Gastrocnemius medialis (tissue), 4 donors: ENCODE measurements at regions not wholly inside any gene's neighbourhood (a gene's known extent, or its start where the extent isn't known, plus 50 kb on each side); places are given as distances from the start of the nearest gene placed in this dataset.

Experiments
- ATAC-seq, 2 donors: fragments of 150-250 bp; one replicate each; pipeline ENCODE4 v1.9.1; 2016
- DNase-seq, 2 donors: peaks; one replicate each; pipeline ENCODE4 v3.0.0-alpha.2; 2019
- H3K27ac ChIP-seq, 4 donors: fragments of 200-600 bp; sonication (generic); 1 replicate in 1 of 4; 2 replicates in 3 of 4; pipeline ENCODE4 v1.5.1; 2016 to 2018; ENCODE audit warnings: mild to moderate bottlenecking in 2 of 4, moderate library complexity in 1 of 4
- H3K27me3 ChIP-seq, 3 donors: fragments of 200-600 bp; sonication (generic) in 2 of 3; 1 replicate in 1 of 3; 2 replicates in 2 of 3; pipeline versions ENCODE4 v1.5.1 to v1.6.0; 2016 to 2019; ENCODE audit warnings: mild to moderate bottlenecking in 1 of 3, moderate library complexity in 1 of 3
- H3K36me3 ChIP-seq, 2 donors: fragments of 200-600 bp; sonication (generic) in 1 of 2; one replicate each; pipeline ENCODE4 v1.5.1; 2017 to 2018
- H3K4me1 ChIP-seq, 2 donors: fragments of 200-600 bp; sonication (generic) in 1 of 2; one replicate each; pipeline ENCODE4 v1.5.1; 2016 to 2017; ENCODE audit warnings: mild to moderate bottlenecking in 2 of 2
- H3K4me3 ChIP-seq, 4 donors: fragments of 200-600 bp; sonication (generic) in 3 of 4; 1 replicate in 1 of 4; 2 replicates in 3 of 4; pipeline ENCODE4 v1.5.1; 2016 to 2019; ENCODE audit warnings: mild to moderate bottlenecking in 2 of 4
- H3K9me3 ChIP-seq, 3 donors: fragments of 200-600 bp; sonication (generic) in 2 of 3; 1 replicate in 1 of 3; 2 replicates in 2 of 3; pipeline ENCODE4 v1.5.1; 2016 to 2019
- CTCF ChIP-seq, 5 experiments: fragments of 450-650 bp in 3 of 5; fragments of 200-600 bp in 2 of 5; sonication (generic) in 2 of 5; IDR thresholded peaks in 4 of 5; conservative IDR thresholded peaks in 1 of 5; 1 replicate in 4 of 5; 2 replicates in 1 of 5; pipeline ENCODE4 v1.5.1; 2016 to 2019; ENCODE audit warnings: antibody characterized with exemption in 5 of 5, mild to moderate bottlenecking in 3 of 5, moderate library complexity in 3 of 5
- POLR2A ChIP-seq, 2 donors: fragments of 450-650 bp; IDR thresholded peaks; one replicate each; pipeline ENCODE4 v1.6.1; 2017; ENCODE audit warnings: antibody characterized with exemption in 2 of 2, mild to moderate bottlenecking in 2 of 2, moderate library complexity in 2 of 2
- in situ Hi-C, 4 donors: fragments of 200-750 bp; cut with MboI; loops; one replicate each; pipeline versions ENCODE4 v1.15.0 to v1.8.0; 2017; ENCODE audit warnings: low sequenced_read_pairs in 4 of 4
- intact Hi-C: fragments of 100-400 bp; cut with DNase I; formaldehyde crosslinking; loops from one replicate; pipeline ENCODE4 v1.15.1; 2023; ENCODE audit warnings: low total_unique reads

GRCh38 chr6:97443408-97444080 lies 160.5 kb upstream of the MMS22L start:
- Histone ChIP-seq H3K4me1 (no peaks in the 10 kb centered on the region), H3K36me3 (no peaks in the 10 kb centered on the region), H3K9me3 (no peaks in the 10 kb centered on the region), H3K27ac (no peak overlapping the region), H3K27me3 (no peaks in the 10 kb centered on the region), H3K4me3 (no peak overlapping the region)
- intact Hi-C loops (no loop called here), in situ Hi-C loops (no loop called here)
- DNase-seq, result no peak
- TF ChIP-seq CTCF (IDR thresholded peaks at IDR 0.05 in 4 of 5, conservative IDR thresholded peaks at IDR 0.05 in 1 of 5) (no peak), POLR2A (IDR thresholded peaks at IDR 0.05) (no peak)
- ATAC-seq, result no peak

- Histone ChIP-seq H3K4me1 (no peaks in the 10 kb centered on the region), H3K27me3 (no peaks in the 10 kb centered on the region), H3K36me3 (no peaks in the 10 kb centered on the region), H3K9me3 (no peaks in the 10 kb centered on the region), H3K4me3 (no peak overlapping the region), H3K27ac (no peak overlapping the region)
- ATAC-seq (no peak), DNase-seq (no peak)
- in situ Hi-C loops (no loop called here), intact Hi-C loops (no loop called here)
- TF ChIP-seq CTCF (IDR thresholded peaks at IDR 0.05 in 4 of 5, conservative IDR thresholded peaks at IDR 0.05 in 1 of 5), result no peak
- TF ChIP-seq POLR2A (IDR thresholded peaks at IDR 0.05), result no peak
These were observed 162.4 kb upstream of the MMS22L start for GRCh38 chr6:97445407-97445806.

GRCh38 chr6:97449444-97449966 lies 166.5 kb upstream of the MMS22L start:
- no peak for ATAC-seq
- no peak overlapping the region for H3K27ac ChIP-seq
- H3K9me3 ChIP-seq, result no peaks in the 10 kb centered on the region
- no peak overlapping the region for H3K4me3 ChIP-seq
- no peak for DNase-seq
- no peak for TF ChIP-seq POLR2A (IDR thresholded peaks at IDR 0.05)
- TF ChIP-seq CTCF (IDR thresholded peaks at IDR 0.05 in 4 of 5, conservative IDR thresholded peaks at IDR 0.05 in 1 of 5), result no peak
- intact Hi-C loops, result no loop called here
- no peaks in the 10 kb centered on the region for H3K36me3 ChIP-seq
- in situ Hi-C loops, result no loop called here
- H3K4me1 ChIP-seq, result no peaks in the 10 kb centered on the region
- no peaks in the 10 kb centered on the region for H3K27me3 ChIP-seq

GRCh38 chr6:97450087-97450486 lies 167.1 kb upstream of the MMS22L start:
- ATAC-seq (no peak), DNase-seq (no peak)
- in situ Hi-C loops, result no loop called here
- Histone ChIP-seq H3K4me1 (no peaks in the 10 kb centered on the region), H3K36me3 (no peaks in the 10 kb centered on the region), H3K27me3 (no peaks in the 10 kb centered on the region), H3K4me3 (no peak overlapping the region), H3K9me3 (no peaks in the 10 kb centered on the region), H3K27ac (no peak overlapping the region)
- intact Hi-C loops, result no loop called here
- no peak for TF ChIP-seq POLR2A (IDR thresholded peaks at IDR 0.05)
- TF ChIP-seq CTCF (IDR thresholded peaks at IDR 0.05 in 4 of 5, conservative IDR thresholded peaks at IDR 0.05 in 1 of 5), result no peak

- intact Hi-C loops, result no loop called here
- Histone ChIP-seq H3K27me3 (no peaks in the 10 kb centered on the region), H3K36me3 (no peaks in the 10 kb centered on the region), H3K9me3 (no peaks in the 10 kb centered on the region), H3K4me1 (no peaks in the 10 kb centered on the region), H3K4me3 (no peak overlapping the region), H3K27ac (no peak overlapping the region)
- in situ Hi-C loops, result no loop called here
- DNase-seq (no peak), ATAC-seq (no peak)
- TF ChIP-seq POLR2A (IDR thresholded peaks at IDR 0.05), result no peak
- TF ChIP-seq CTCF (IDR thresholded peaks at IDR 0.05 in 4 of 5, conservative IDR thresholded peaks at IDR 0.05 in 1 of 5), result no peak
These were observed 173.1 kb upstream of the MMS22L start for GRCh38 chr6:97456070-97456469.
